ENCODE measurements at regions not wholly inside any gene's neighbourhood (a gene's known extent, or its start where the extent isn't known, plus 50 kb on each side); places are given as distances from the start of the nearest gene placed in this dataset.

GRCh38 chr2:104788742-104789455 is 65.0 kb upstream of the POU3F3 start:
- no peak for DNase-seq

- DNase-seq: no peak
Measured at GRCh38 chr2:104790100-104790811, 63.7 kb upstream of the POU3F3 start.

- DNase-seq: no peak
Measured at GRCh38 chr2:104790901-104791495, 62.9 kb upstream of the POU3F3 start.

DNA sequence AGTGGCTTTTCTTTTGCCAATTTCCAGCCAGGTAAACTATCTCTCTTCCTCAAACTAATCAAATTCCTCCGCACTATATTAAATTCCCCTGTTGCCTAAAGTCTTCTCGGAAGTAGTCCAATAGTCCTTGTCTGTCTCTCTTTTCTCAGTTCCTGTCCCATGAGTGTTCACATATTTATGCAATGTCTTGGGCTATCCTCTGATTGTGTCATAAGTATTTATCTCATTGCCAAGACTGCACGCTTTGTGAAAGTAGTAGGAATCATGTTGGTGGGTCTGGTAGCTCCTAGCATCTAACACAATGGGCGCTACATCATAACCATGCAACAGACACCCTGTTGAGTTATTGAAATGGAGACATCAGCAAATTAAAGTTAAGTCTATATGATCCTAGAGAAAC is 59.9 kb upstream of the POU3F3 start:
- no peak for DNase-seq

DNA sequence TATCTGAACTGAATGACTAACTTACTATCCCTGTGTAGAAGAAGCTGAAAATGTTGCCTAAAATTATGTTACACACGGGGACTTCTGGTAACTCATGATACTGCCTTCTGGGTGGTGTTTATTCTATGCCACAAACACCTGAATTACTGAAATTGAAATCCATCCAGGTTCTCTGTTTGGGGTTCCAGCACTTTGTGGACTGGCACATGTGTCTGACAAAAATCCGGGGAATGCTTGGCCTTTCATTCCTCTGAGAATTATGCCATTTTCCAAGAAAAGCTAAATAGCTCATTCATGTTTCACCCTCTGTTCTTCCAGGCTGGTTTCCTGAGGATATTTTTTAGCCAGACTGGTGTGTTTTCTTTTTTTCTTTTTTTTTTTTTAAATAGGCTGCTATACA is 59.5 kb upstream of the POU3F3 start:
- DNase-seq: no peak
